Liver (tissue), 3 donors: ENCODE measurements at regions not wholly inside any gene's neighbourhood (a gene's known extent, or its start where the extent isn't known, plus 50 kb on each side); places are given as distances from the start of the nearest gene placed in this dataset.

ENCODE experiments used
- EGR1 ChIP-seq, 2 donors: IDR thresholded peaks; 2 replicates each; pipeline ENCODE4 v1.6.1; 2016 to 2018; ENCODE audit warnings: antibody characterized with exemption in 2 of 2, low read depth in 2 of 2
- FOXA1 ChIP-seq: IDR thresholded peaks from 2 replicates; pipeline ENCODE4 v1.6.1; 2016; ENCODE audit warnings: antibody characterized with exemption
- RAD21 ChIP-seq, 2 donors: IDR thresholded peaks; 2 replicates each; pipeline ENCODE4 v1.6.1; 2016; ENCODE audit warnings: antibody characterized with exemption in 2 of 2, mild to moderate bottlenecking in 2 of 2
- SP1 ChIP-seq: IDR thresholded peaks from 2 replicates; pipeline ENCODE4 v1.6.1; 2018; ENCODE audit warnings: antibody characterized with exemption, mild to moderate bottlenecking
- TF ChIP-seq, protein P1 (sequence below): fragments of 150-350 bp; IDR thresholded peaks from 2 replicates; pipeline ENCODE4 v1.5.1; 2017; ENCODE audit warnings: improper control_type of control experiment, low read depth, low read length; ENCODE audit not compliant: missing input control
- donor health status: healthy.
- donor health status: healthy.

DNA sequence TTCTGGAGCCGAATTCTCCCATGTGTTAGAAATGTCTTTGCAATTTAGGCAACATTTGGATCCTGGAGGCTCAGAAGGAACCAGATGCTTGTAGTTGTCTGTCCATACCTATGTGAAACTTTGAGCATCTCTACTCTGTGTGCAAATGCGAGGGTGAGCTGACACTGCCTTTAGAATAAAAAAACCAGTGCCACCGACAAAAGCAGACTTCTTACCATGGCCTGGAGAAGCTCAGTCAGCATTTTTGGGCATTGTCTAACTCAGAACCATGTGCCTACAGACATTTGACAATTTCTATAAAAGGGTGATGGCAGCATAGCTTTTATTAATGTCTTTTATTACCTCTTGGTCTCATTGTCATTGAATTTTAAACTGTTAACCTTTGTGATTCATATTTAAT is 78.4 kb upstream of the PPM1H start:
- TF ChIP-seq FOXA1 = no peak
- TF ChIP-seq SP1 = no peak
- TF ChIP-seq, protein P1, sequence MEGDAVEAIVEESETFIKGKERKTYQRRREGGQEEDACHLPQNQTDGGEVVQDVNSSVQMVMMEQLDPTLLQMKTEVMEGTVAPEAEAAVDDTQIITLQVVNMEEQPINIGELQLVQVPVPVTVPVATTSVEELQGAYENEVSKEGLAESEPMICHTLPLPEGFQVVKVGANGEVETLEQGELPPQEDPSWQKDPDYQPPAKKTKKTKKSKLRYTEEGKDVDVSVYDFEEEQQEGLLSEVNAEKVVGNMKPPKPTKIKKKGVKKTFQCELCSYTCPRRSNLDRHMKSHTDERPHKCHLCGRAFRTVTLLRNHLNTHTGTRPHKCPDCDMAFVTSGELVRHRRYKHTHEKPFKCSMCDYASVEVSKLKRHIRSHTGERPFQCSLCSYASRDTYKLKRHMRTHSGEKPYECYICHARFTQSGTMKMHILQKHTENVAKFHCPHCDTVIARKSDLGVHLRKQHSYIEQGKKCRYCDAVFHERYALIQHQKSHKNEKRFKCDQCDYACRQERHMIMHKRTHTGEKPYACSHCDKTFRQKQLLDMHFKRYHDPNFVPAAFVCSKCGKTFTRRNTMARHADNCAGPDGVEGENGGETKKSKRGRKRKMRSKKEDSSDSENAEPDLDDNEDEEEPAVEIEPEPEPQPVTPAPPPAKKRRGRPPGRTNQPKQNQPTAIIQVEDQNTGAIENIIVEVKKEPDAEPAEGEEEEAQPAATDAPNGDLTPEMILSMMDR = no peak
- no peak for TF ChIP-seq RAD21 (IDR thresholded peaks at IDR 0.05)
- TF ChIP-seq EGR1 (IDR thresholded peaks at IDR 0.05; ENCODE audit: low read depth in 2 of 2) = no peak
